ENCODE measurements at regions not wholly inside any gene's neighbourhood (a gene's known extent, or its start where the extent isn't known, plus 50 kb on each side); places are given as distances from the start of the nearest gene placed in this dataset.

DNA sequence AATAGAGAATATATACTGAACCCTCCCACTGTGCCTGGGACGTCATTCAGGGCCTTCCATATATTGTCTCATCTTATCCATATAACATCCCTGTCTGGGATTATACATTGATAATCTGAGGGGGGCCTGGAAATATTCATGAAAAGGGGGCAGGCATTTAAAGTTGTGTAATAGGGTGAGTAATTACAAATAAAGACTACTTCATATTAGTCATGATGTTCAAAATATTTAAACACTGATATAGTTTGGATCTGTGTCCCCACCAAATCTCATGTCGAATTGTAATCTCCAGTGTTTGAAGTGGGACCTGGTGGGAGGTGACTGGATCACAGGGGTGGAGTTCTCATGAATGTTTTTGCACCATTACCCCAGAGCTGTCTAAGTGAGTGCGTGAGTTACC, 97.8 kb downstream of the AQP9 start:
- H3K36me3 ChIP-seq (ENCODE audit: control insufficient read depth, insufficient read depth, low read length), result no peaks in the 10 kb centered on the region
- H3K4me1 ChIP-seq (ENCODE audit: control insufficient read depth, insufficient read depth, low read length), result no peaks in the 10 kb centered on the region
- no peaks in the 10 kb centered on the region for H3K27me3 ChIP-seq (ENCODE audit: control insufficient read depth, insufficient read depth, low read length)
- no peak overlapping the region for H3K27ac ChIP-seq (ENCODE audit: low read depth, low read length)
- no peak overlapping the region for H3K9ac ChIP-seq (ENCODE audit: low read length)
- H3K4me3 ChIP-seq (ENCODE audit: low read length), result no peak overlapping the region

GRCh38 chr15:58240191-58240932, 102.2 kb downstream of the AQP9 start:
- Histone ChIP-seq H3K27me3 (ENCODE audit: control insufficient read depth, insufficient read depth, low read length) (no peaks in the 10 kb centered on the region), H3K4me3 (ENCODE audit: low read length) (no peak overlapping the region)

GRCh38 chr15:58241872-58242271, 103.7 kb downstream of the AQP9 start:
- Histone ChIP-seq H3K27me3 (ENCODE audit: control insufficient read depth, insufficient read depth, low read length) (no peaks in the 10 kb centered on the region), H3K36me3 (ENCODE audit: control insufficient read depth, insufficient read depth, low read length) (no peaks in the 10 kb centered on the region), H3K4me3 (ENCODE audit: low read length) (no peak overlapping the region), H3K27ac (ENCODE audit: low read depth, low read length) (no peak overlapping the region), H3K4me1 (ENCODE audit: control insufficient read depth, insufficient read depth, low read length) (no peaks in the 10 kb centered on the region), H3K9ac (ENCODE audit: low read length) (no peak overlapping the region)

More at GRCh38 chr15:58240191-58240932, 102.2 kb downstream of the AQP9 start:
- Histone ChIP-seq H3K4me1 (ENCODE audit: control insufficient read depth, insufficient read depth, low read length) (no peaks in the 10 kb centered on the region), H3K9ac (ENCODE audit: low read length) (no peak overlapping the region), H3K36me3 (ENCODE audit: control insufficient read depth, insufficient read depth, low read length) (no peaks in the 10 kb centered on the region), H3K27ac (ENCODE audit: low read depth, low read length) (no peak overlapping the region)

GRCh38 chr15:58243070-58243469, 104.9 kb downstream of the AQP9 start:
- Histone ChIP-seq H3K27ac (ENCODE audit: low read depth, low read length) (no peak overlapping the region), H3K36me3 (ENCODE audit: control insufficient read depth, insufficient read depth, low read length) (no peaks in the 10 kb centered on the region), H3K4me3 (ENCODE audit: low read length) (no peak overlapping the region), H3K27me3 (ENCODE audit: control insufficient read depth, insufficient read depth, low read length) (no peaks in the 10 kb centered on the region), H3K9ac (ENCODE audit: low read length) (no peak overlapping the region), H3K4me1 (ENCODE audit: control insufficient read depth, insufficient read depth, low read length) (no peaks in the 10 kb centered on the region)

DNA sequence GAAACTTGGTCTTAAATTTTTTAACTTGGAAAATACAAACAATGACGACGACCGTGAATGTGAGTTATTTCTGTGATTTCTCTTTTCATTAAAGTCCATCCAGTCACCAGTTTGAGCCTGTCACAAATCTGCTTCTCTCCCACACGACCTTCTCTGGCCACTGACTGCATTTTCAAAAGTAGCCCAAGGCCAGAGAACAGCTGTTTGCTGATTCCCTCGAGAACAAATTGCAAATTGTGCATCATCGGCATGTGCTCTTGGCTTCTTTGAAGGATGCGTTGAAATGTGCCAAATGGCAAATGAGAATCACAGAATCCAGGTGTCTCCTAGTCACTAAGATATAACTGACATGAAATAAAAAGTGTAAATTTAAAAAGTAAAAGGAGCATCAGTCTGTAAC, 106.4 kb downstream of the AQP9 start:
- no peak overlapping the region for H3K27ac ChIP-seq (ENCODE audit: low read depth, low read length)
- no peak overlapping the region for H3K4me3 ChIP-seq (ENCODE audit: low read length)
- no peaks in the 10 kb centered on the region for H3K4me1 ChIP-seq (ENCODE audit: control insufficient read depth, insufficient read depth, low read length)
- H3K9ac ChIP-seq (ENCODE audit: low read length), result no peak overlapping the region
- H3K36me3 ChIP-seq (ENCODE audit: control insufficient read depth, insufficient read depth, low read length), result no peaks in the 10 kb centered on the region
- no peaks in the 10 kb centered on the region for H3K27me3 ChIP-seq (ENCODE audit: control insufficient read depth, insufficient read depth, low read length)

DNA sequence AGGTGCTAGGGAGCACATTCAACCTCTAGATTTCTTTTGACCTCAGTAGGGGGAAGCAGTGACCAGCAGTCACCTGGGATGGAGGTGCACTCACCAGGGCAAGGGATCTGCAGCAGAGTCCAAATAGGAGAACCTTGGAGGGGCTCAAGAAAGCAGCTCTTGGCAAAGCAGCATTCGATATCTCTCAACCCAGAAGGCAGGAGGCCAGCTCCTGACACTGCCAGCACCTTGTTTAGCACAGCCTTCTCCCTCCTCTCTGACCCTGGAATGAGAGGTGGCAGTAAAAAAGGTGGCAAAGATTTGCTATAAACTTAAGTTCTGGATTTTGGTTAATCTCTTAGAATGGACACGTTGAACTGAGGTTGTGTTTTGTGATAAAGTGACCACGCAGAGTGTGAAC, 107.9 kb downstream of the AQP9 start:
- no peak overlapping the region for H3K27ac ChIP-seq (ENCODE audit: low read depth, low read length)
- H3K4me1 ChIP-seq (ENCODE audit: control insufficient read depth, insufficient read depth, low read length), result no peaks in the 10 kb centered on the region
- H3K9ac ChIP-seq (ENCODE audit: low read length), result no peak overlapping the region
- H3K27me3 ChIP-seq (ENCODE audit: control insufficient read depth, insufficient read depth, low read length), result no peaks in the 10 kb centered on the region
- H3K4me3 ChIP-seq (ENCODE audit: low read length), result no peak overlapping the region
- H3K36me3 ChIP-seq (ENCODE audit: control insufficient read depth, insufficient read depth, low read length), result no peaks in the 10 kb centered on the region

- Histone ChIP-seq H3K4me3 (ENCODE audit: low read length) (no peak overlapping the region), H3K4me1 (ENCODE audit: control insufficient read depth, insufficient read depth, low read length) (no peaks in the 10 kb centered on the region), H3K36me3 (ENCODE audit: control insufficient read depth, insufficient read depth, low read length) (no peaks in the 10 kb centered on the region), H3K27me3 (ENCODE audit: control insufficient read depth, insufficient read depth, low read length) (no peaks in the 10 kb centered on the region), H3K27ac (ENCODE audit: low read depth, low read length) (no peak overlapping the region), H3K9ac (ENCODE audit: low read length) (no peak overlapping the region)
These were observed 110.0 kb downstream of the AQP9 start for GRCh38 chr15:58247855-58248842.

GRCh38 chr15:58249646-58250312, 111.6 kb downstream of the AQP9 start:
- Histone ChIP-seq H3K27me3 (ENCODE audit: control insufficient read depth, insufficient read depth, low read length) (no peaks in the 10 kb centered on the region), H3K9ac (ENCODE audit: low read length) (no peak overlapping the region), H3K4me3 (ENCODE audit: low read length) (no peak overlapping the region), H3K4me1 (ENCODE audit: control insufficient read depth, insufficient read depth, low read length) (no peaks in the 10 kb centered on the region), H3K27ac (ENCODE audit: low read depth, low read length) (no peak overlapping the region), H3K36me3 (ENCODE audit: control insufficient read depth, insufficient read depth, low read length) (no peaks in the 10 kb centered on the region)

DNA sequence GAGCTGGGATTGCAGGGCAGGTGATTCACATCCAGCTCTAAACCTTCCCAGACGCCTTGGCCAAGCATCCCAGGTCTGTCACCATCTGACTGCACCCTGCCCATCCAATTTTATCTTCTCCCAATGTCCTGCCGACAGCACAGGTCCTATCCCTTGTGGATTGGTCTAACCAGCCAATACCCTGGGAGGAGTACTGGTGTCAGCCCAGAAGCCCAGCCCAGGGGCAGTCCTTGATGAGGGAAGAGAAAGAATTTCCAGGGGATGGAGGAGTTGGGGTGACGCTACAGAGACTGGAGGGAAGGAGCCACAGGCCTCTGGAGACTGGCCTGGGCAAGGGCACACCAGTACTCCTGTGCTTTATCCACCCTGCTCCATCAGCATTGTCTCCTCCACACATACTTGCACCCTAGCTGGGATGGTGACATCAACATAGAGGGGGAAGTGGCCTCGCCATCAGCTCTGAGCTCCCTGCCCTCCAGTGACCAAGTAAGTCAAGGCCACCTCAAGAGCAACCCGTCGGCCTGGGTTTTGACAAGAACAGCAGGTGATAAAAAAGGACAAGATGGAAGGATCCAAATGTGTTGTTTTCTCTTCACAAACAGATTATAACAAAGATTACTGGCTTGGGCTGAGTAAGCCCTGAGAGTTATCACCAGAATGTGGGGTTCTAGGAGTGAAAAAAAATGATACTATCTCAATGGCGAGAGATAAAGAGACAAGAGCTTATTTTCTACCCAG, 114.6 kb downstream of the AQP9 start:
- Histone ChIP-seq H3K36me3 (ENCODE audit: control insufficient read depth, insufficient read depth, low read length) (no peaks in the 10 kb centered on the region), H3K27me3 (ENCODE audit: control insufficient read depth, insufficient read depth, low read length) (no peaks in the 10 kb centered on the region), H3K9ac (ENCODE audit: low read length) (no peak overlapping the region), H3K4me1 (ENCODE audit: control insufficient read depth, insufficient read depth, low read length) (no peaks in the 10 kb centered on the region), H3K4me3 (ENCODE audit: low read length) (no peak overlapping the region), H3K27ac (ENCODE audit: low read depth, low read length) (no peak overlapping the region)

DNA sequence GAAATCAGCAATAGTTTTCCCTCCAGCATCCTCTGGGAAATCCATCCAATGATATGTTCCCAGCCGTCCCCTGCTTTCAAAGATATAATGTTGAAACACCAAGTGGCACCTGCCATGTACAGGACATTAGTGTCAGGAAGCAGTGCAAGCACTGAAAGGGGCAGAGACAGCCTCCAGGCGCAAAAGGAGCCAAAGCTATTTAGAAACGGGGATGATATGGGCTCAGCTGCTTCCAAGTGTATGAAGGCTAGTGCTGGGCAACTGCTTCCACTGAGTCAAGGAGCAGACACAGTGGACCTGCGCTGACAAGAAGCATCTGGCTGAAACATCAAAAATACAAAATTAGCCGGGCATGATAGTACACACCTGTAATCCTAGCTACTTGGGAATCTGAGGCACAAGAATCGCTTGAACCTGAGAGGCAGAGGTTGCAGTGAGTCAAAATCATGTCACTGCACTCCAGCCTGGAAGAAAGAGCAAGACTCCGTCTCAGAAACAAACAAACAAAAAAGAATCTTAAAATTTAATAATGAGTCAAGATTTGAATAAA, 119.7 kb downstream of the AQP9 start:
- Histone ChIP-seq H3K36me3 (ENCODE audit: control insufficient read depth, insufficient read depth, low read length) (no peaks in the 10 kb centered on the region), H3K27me3 (ENCODE audit: control insufficient read depth, insufficient read depth, low read length) (no peaks in the 10 kb centered on the region), H3K4me3 (ENCODE audit: low read length) (no peak overlapping the region), H3K9ac (ENCODE audit: low read length) (no peak overlapping the region), H3K4me1 (ENCODE audit: control insufficient read depth, insufficient read depth, low read length) (no peaks in the 10 kb centered on the region), H3K27ac (ENCODE audit: low read depth, low read length) (no peak overlapping the region)

GRCh38 chr15:58258501-58259292, 120.5 kb downstream of the AQP9 start:
- no peaks in the 10 kb centered on the region for H3K4me1 ChIP-seq (ENCODE audit: control insufficient read depth, insufficient read depth, low read length)
- no peak overlapping the region for H3K9ac ChIP-seq (ENCODE audit: low read length)
- H3K4me3 ChIP-seq (ENCODE audit: low read length), result no peak overlapping the region
- H3K27me3 ChIP-seq (ENCODE audit: control insufficient read depth, insufficient read depth, low read length), result no peaks in the 10 kb centered on the region
- H3K36me3 ChIP-seq (ENCODE audit: control insufficient read depth, insufficient read depth, low read length), result no peaks in the 10 kb centered on the region
- H3K27ac ChIP-seq (ENCODE audit: low read depth, low read length), result no peak overlapping the region

Measured in rectal smooth muscle tissue (tissue), 1 donor.